HG03520 (cell line): ENCODE measurements at regions not wholly inside any gene's neighbourhood (a gene's known extent, or its start where the extent isn't known, plus 50 kb on each side); places are given as distances from the start of the nearest gene placed in this dataset.
A peak's percentile ranks its signal among the peaks of the same experiment; 100 is the strongest.
"Not testable (repeated sequence)": the region's sequence is repeated elsewhere in the genome, so short reads cannot be mapped to it uniquely, and the experiment has no call there.

Source experiments
- ATAC-seq: cut with Tn5 transposase; IDR thresholded peaks from one replicate; pipeline ENCODE4 v1.9.1; 2021; ENCODE audit warnings: mild to moderate bottlenecking, moderate library complexity; ENCODE audit not compliant: unreplicated experiment

DNA sequence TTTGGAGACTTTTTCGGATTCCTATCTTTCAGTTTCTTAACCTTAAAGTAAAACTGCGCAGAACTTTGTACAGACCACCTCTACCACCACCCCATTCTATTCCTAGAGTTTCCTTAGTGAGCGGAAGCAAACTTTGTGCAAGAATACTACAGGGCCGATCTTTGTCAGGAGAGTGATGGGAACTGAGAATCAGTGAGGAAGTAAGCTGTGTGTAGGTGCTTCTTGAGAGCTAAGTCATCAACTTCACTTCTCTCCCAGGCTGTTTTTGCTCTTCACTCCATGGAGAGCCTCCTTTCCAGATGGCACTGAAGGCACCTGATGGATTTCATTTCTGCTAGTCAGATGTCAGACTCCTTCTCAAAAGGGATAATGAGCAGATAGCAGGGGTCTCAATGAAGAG, 127.3 kb downstream of the SPATA31D1 start:
- ATAC-seq: no peak

DNA sequence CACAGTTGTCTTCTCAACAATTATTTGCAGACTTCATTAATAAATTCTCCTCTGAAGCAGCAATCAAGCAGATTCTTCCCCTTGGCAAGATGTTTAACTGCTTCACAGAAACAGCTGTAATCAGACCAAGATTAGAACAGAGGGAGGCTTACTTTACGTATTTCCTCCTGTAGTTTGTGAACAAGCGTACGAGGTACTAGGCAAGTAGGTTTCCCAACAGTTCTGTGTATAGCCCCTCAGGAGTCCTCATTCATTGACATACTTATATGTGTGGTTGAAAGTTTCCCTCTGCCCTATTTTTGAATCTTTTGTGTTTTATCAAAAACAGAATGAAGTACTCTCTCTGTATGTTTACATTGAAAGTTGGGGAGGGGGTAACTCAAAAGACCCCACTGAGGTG, 128.0 kb downstream of the SPATA31D1 start:
- no peak for ATAC-seq

DNA sequence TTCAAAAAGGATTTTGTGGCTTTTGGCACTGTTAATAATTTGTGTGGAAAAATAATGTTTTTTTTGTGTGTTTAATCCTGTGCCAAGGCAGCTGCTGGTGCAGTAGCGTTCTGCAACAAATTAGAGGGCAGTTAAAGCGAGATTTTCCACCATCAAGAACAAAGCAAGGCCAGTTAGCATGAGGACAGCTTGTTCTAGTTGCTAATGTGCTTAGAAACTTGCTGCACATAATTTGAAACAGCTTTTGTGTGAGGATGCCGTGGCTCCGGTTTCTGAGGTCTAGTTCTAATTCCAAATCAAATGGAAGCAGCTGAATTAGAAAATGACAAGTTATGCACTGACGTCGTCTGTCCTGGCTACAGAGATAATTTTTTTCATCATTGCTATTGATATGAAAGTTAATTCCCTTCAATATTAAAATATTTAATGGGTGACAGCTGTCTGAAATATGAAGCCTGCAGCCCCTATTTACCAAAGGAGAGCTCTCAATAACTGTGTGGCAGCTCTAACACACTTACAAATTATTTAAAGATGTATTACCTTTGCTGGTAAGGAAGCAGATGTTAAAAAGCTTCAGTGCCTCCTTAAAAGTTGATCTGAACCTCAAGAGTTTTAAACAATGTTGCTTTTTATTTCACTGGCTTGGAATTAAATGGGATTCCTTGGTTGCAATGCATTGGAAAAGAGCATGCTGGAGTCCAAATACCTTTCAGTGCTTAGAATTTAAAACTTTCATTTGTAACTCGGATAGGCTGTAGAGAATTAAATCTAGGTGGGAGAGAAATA, 128.6 kb downstream of the SPATA31D1 start:
- no peak for ATAC-seq

DNA sequence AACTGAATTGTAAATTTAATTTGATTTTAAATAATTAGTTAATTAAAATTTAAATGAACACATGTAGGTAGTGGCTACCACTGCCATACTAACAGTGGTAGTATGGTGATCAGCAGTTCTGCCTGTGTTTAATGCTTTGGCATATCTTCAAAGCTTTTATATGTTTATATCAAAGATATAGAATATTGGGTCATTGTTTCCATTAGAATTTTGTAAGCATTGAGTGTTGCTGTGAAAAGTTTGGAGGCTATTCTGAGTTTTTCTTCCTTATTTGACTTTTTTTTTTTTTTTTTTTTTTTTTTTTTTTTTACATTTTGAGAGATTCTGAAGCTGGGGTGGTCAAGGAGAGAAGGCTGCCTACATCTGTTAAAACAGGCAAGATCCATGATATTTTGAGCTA, 134.2 kb downstream of the SPATA31D1 start:
- no peak for ATAC-seq

DNA sequence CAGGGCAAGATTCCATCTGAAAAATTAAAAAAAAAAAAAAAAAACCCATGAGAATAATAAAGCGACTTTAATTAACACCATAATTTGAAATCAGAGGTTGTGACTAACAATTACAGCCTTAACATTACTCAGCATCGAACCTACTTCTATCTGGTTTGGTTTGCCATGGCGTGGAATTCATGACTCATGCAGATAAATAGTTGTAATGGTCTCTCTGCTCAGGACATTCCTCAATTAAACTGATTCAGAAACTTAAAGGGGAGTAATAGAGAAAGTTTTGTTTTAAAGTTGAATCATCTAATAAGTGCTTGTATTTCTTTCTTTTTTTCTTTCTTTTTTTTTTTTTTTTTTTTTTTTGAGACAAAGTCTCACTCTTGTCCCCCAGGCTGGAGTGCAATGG, 135.5 kb downstream of the SPATA31D1 start:
- no peak for ATAC-seq

DNA sequence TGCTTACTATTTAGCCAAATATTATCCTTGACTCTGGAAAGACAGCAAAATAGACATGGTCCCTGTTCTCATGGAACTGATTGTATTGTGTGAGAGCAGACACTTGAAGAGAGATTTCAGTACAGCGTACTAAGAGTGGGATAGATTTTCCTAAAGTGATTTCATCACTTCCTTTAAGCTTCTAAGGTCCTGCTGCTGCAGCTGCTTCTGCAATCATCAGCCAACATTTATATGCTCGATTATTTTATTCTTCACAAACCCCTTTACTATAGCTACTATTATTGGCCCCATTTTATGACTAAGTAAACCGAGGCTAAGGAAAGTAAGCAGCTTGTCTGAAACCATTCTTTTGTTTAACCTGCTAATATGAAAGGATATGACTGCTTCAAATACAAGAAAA, 137.7 kb downstream of the SPATA31D1 start:
- ATAC-seq: no peak

DNA sequence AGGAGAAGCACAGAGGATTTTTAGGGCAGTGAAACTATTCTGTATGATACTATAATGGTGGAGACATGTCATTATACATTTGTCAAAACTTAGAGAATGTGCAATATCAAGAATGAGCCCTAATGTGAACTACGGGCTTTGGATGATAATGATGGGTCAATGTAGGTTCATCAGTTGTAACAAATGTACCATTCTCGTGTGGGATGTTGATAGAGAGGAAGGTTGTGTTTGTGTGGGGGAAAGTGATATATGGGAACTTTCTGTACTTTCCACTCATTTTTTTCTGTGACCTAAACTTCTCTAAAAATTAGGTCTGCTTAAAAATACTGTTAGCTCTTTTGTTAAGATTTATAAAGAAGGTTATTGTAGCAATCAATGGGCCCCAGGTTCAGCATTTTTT, 138.9 kb downstream of the SPATA31D1 start:
- no peak for ATAC-seq

DNA sequence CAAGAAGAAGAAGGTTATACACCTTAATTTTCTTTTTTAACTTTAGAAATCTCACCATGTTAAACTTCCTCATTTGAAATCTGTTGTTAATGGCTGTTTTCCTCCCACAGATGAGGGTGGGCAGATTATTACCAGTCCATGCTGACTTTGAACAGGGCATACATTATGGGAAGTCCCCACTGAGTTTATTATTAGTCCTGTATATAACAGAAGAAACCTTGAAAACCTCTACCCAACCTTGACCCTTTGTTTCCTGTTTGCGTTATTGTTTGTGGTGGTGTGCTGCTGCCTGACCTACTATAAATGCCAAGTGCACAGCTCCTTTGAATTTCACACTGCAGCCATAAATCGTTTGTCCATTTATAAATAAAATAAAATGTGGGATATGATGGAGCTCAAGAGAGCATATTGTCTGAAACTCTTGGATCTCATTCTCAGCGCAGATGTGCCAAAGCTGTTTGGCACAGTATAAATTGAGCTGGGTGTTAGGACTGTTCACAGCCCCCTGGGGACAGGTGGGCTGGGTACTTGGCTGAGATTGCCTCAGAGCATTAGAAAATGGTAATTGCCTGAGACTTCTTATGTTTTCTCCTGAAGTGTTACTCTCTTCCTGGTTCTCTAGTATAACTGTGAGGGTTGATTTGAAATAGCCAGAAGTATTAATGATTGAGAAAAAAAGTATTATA, 139.6 kb downstream of the SPATA31D1 start:
- peak; percentile 87 for ATAC-seq

DNA sequence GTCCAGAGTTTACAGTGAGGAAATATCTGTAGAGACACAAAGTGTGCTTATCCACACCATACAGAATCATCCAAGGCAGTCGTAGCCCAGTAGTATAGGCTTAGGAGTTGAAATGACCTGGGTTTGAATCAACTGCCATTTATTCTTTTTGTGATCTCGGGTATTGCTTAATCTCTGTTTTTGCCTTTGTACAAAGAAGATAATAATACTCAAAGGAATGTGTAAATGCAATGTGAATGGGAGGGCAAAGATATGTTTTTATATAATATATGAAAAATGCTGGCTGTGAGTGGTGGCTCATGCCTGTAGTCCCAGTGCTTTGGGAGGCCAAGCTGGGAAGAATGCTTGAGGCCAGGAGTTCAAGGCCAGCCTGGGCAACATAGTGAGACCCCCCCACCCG, 141.1 kb downstream of the SPATA31D1 start:
- no peak for ATAC-seq

DNA sequence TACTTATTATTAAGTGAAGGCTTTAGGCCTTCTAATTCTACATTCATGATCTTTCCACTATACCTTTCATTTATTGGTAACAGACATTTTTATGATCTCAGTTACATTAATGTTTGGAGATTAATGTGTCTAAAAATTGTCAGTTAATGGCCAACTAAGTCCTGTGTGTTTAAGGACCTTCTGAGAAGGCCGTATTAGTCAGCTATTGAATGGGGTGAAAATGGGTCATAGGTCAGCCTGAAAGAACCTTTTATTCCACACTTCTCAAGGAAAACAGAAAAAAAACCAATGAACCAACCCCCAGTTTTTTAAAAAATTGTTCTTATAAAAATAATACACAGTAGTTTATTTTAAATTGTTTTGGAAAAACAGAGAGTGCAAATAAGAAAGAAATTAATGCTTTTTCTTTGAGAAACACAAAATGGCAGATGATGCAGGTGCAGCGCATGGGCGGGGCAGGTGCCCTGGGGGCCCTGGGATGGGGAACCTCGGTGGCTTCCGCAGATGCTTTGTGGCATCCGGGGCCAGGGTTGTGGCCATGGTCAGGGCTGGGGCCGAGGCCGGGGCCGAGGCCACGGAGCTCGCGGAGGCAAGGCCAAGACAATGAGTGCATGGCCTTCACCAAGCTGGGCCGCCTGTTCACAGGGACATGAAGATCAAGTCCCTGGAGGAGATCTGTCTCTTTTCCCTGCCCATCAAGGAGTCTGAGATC, 141.9 kb downstream of the SPATA31D1 start:
- ATAC-seq: no peak

DNA sequence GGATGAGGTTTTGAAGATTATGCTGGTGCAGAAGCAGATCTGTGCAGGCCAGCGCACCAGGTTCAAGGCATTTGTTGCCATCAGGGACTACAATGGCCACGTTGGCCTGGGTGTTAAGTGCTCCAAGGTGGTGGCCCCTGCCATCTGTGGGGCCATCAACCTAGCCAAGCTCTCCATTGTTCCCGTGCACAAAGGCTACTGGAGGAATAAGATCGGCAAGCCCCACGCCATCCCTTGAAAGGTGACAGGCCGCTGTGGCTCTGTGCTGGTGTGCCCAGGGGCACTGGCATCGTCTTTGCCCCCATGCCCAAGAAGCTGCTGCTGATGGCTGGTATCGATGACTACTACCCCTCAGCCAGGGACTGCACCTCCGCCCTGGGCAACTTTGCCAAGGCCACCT, 142.5 kb downstream of the SPATA31D1 start:
- no peak for ATAC-seq

DNA sequence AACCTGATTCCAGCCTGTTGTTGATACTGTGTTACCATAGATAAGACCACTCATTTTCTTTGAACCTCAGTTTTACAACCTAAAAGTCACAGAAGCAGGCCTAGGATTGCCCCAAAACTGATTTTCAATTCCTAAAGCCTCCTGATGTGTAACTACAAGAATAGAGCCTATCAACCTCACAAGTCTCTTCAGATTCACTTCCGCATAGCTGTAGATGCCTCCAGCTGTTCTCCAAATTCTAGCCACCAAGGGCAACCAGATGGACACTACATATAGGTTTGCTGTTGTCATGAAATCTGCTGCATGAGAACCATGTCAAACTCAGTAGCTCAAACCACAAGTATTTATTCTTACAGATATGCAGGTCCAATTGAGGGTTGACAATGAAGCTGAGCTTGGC, 143.5 kb downstream of the SPATA31D1 start:
- ATAC-seq: no peak

DNA sequence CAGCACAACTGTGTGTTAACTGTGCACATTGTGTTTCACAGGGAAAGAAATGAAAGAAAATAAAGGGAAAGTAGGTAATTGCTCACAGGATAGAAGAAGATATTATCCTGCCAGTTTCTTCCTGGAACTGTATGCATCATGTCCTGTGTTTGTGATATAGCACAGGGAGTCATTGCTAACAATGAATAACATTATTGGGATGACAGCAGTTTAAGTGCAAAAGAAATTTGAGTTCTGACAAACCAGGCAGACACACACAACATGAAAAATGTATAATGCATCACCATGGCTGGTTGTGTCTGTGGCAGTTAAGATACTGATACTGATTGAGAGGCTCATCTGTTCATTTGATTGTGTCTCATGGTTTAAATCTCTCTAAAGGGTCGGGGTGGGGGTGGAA, 145.4 kb downstream of the SPATA31D1 start:
- ATAC-seq: no peak

DNA sequence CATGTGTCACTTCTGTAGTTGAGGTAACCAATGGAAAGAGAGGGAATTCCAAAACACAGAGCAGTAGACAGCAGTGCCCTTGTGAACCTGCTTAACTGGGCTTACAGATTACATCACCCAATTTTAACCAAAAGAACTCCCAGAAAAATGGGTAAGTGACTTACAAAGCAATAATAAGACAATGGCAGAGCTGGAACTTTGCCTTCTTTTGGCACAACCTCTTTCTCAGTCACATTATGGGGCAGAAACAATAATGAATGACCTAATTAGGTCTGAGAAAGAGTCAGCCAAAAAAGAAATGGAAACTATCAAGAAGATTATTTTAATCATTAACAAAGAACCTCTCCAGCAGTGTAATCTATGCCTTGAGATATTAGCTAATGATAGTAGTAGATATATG, 146.5 kb downstream of the SPATA31D1 start:
- no peak for ATAC-seq

DNA sequence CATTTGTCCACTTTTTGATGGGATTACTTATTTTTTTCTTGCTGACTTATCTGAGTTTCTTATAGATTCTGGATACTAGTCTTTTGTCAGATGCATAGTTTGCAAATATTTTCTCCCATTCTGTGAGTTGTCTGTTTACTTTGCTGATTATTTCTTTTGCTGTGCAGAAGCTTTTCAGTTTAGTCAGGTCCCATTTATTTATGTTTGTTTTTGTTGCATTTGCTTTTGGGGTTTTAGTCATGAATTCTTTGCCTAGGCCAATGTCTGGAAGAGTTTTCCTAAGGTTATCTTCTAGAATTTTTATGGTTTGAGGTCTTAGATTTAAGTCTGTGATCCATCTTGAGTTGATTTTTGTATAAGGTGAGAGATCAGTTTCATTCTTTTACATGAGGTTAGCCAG, 149.5 kb downstream of the SPATA31D1 start:
- not testable (repeated sequence) for ATAC-seq

DNA sequence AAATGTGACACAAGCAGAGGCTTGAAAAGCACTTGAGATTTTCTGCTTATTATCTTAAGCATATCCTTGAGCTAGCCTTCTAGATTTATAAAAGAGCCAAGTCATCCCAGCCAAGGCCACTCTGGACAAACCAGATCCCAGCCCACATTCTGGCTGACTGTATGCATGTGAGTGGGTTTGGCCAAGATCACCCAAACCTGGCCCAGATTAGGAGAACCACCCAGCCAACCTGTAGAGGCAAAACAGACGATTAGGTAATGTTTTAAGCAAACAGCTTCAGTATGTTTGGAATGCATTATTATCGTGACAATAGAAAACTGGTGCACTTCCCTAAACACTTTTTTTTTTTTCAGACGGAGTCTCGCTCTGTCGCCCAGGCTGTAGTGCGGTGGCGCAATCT, 151.9 kb downstream of the SPATA31D1 start:
- ATAC-seq: no peak

DNA sequence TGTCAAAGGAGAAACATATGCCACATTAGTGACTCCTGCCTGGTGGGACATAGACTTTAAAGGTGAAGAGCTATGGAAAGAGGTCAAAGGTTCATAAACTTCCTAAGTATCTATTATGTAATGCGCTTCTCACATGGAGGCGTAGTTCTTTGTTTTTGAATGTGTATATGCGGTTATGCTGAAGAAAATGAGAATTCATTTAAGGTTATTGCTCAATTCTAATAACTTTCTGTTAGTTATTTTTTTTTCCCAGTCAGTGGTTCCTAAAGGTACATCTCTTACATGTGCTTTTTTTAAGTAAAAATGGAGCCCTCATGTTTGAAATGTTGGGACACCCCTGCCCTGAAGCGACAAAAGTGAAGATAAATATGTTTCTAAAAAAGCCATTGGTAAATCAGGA, 156.2 kb downstream of the SPATA31D1 start:
- ATAC-seq: no peak

DNA sequence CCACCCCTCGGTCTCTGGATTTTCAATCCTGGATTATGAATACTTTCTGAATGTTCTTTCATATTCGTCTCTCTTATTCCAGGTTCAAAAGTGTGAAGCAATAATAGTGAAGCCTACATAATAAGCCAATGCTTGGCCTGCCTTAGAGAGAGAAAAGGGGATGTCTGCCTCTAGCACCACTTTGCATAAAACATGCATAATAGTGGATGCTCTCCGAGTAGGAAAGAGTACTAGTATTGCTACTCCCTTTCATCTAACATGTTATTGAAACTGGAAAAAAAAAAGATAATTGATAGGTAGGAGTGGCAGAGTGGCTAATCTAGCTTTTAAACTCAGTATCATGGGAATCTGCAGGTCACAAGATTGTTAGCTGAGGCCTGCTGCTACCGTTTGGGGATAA, 158.1 kb downstream of the SPATA31D1 start:
- no peak for ATAC-seq

DNA sequence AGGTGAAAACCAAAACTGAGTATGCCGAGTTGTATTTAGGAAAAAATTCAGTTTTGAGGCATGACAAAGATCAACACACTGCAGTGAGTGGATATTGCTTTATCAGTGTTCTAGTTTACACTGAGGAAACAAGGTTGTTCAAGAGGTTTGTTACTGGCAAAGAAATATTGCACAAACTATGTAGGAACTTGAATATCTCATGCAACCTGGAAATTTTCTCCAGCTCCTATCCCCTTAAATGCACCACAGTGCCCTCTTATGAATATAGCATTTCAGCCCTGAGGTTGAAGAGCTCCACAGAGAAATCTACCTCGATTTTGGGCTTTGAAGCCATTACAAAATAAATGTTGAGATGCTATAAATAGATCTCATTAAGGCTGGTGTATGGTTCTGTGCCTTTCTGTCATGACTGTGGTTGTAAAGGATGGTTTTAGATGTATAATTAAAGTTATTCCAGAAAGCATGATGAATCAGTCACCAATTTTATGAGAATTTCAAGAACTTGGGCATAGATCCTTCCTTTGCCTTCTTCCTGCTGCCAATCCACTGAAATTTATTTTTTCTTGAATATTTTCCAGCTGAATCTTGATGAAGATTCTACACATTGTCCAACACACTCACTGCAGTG, 159.3 kb downstream of the SPATA31D1 start:
- ATAC-seq: no peak

DNA sequence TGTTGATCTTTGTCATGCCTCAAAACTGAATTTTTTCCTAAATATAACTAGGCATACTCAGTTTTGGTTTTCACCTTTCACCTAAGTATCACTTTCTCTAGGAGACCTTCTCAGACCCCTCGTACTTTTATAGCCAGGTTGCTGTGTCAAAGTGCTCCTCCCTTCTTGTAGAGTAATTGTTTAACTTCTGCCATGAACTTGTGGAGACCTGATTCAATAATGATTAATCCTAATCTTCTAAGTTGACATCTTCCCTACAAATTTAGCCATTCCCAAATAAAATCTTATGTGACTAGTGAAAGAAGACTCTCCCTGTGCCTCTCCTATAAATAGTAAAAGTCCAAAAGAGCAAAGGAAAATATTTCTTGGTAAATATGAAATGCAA, 159.8 kb downstream of the SPATA31D1 start:
- no peak for ATAC-seq

DNA sequence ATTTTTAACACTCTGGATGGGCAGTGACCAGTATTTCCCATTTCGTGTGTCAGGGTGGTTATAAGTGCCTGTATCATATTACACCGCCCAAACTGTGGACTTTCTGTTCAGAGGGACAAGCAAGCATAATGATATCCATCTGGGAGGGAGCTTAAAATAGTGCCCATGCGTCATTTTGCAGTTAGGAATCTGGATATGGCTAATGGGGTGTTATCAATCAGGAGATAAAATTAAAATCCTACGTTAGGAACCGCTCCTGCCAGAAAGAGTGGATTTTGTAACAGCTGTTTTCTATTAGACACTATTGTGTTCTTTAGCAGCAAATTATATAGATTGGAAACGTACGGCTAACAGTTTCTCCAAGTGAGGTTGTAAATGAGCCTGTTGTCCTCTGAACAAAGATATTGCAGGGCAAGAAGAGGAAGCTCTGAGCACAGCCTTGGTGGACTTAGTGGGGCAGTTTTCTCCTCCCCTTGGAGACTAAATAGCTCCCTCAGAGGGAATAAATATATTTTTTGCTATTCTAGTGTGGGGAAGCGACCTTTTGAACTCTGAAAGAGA, 160.4 kb downstream of the SPATA31D1 start:
- no peak for ATAC-seq
